ENCODE measurements at regions not wholly inside any gene's neighbourhood (a gene's known extent, or its start where the extent isn't known, plus 50 kb on each side); places are given as distances from the start of the nearest gene placed in this dataset.

DNA sequence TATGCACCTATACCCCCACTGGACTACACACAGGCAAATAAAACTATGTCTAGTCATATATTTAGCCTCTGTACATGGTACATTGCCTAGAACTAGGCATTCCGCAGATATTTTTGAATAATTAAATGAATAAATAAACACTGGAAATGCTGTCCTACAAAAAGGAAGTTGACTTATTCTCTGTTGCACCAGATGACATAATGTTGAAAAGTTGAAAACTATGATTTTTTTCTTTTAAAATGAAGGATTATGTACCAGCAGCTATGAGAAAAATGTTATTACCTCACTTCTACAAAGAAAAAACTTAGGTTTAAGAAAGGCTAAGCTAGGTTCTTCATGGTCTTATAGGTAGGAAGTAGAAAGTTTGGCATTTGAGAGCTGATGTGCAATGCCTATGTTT is 856.6 kb downstream of the METTL15 start:
- Histone ChIP-seq H3K27me3 (ENCODE audit: insufficient read depth, low read length) (no peaks in the 10 kb centered on the region), H3K4me1 (ENCODE audit: control insufficient read depth in 1 of 2, insufficient read depth in 2 of 2, low read length in 2 of 2) (no peaks in the 10 kb centered on the region), H4K20me1 (ENCODE audit: insufficient read depth) (no peaks in the 10 kb centered on the region), H3K4me2 (ENCODE audit: low read length) (no peak overlapping the region), H3K9me2 (ENCODE audit: insufficient read depth) (0 out of 2 replicates have a peak, but pooled peaks cover 5% of the 10 kb centered on the region), H3K36me3 (ENCODE audit: control insufficient read depth in 1 of 2, insufficient read depth in 2 of 2, low read length in 2 of 2) (no peaks in the 10 kb centered on the region), H3K4me3 (replicated peaks in 1 of 2; ENCODE audit: low read depth in 1 of 2, low read length in 2 of 2) (no peak overlapping the region), H3K27ac (ENCODE audit: low read depth, low read length) (no peak overlapping the region), H3K79me2 (ENCODE audit: insufficient read depth, low read length) (no peaks in the 10 kb centered on the region), H3K9me3 (ENCODE audit: control insufficient read depth in 1 of 2, insufficient read depth in 1 of 2, low read depth in 1 of 2, low read length in 2 of 2) (no peaks in the 10 kb centered on the region), H2AFZ (ENCODE audit: low read depth, low read length, poor library complexity, severe bottlenecking) (no peak overlapping the region), H3K9ac (ENCODE audit: low read length) (no peak overlapping the region)
- ChIA-PET CTCF (no interaction called here), POLR2A (no interaction called here), RAD21 (ENCODE audit: low non-redundant PET in 1 of 2, low total read pairs in 2 of 2, uncharacterized antibody in 2 of 2, unreplicated experiment in 2 of 2) (no interaction called here)
- ATAC-seq (no peak), DNase-seq (ENCODE audit: low read depth, low spot score) (no peak)
- intact Hi-C loops (cut with micrococcal nuclease): no loop called here
- TF ChIP-seq, protein P1, sequence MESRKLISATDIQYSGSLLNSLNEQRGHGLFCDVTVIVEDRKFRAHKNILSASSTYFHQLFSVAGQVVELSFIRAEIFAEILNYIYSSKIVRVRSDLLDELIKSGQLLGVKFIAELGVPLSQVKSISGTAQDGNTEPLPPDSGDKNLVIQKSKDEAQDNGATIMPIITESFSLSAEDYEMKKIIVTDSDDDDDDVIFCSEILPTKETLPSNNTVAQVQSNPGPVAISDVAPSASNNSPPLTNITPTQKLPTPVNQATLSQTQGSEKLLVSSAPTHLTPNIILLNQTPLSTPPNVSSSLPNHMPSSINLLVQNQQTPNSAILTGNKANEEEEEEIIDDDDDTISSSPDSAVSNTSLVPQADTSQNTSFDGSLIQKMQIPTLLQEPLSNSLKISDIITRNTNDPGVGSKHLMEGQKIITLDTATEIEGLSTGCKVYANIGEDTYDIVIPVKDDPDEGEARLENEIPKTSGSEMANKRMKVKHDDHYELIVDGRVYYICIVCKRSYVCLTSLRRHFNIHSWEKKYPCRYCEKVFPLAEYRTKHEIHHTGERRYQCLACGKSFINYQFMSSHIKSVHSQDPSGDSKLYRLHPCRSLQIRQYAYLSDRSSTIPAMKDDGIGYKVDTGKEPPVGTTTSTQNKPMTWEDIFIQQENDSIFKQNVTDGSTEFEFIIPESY (IDR thresholded peaks at IDR 0.05; ENCODE audit: extremely low read depth, insufficient replicate concordance, low read length): no peak
- TF ChIP-seq POLR2A (IDR thresholded peaks at IDR 0.05; ENCODE audit: borderline replicate concordance, extremely low read depth, insufficient read depth, insufficient read length) (no peak), RAD21 (IDR thresholded peaks at IDR 0.05; ENCODE audit: low read depth) (no peak), SIN3A (IDR thresholded peaks at IDR 0.05; ENCODE audit: low read depth) (no peak)
- TF ChIP-seq, protein P2, sequence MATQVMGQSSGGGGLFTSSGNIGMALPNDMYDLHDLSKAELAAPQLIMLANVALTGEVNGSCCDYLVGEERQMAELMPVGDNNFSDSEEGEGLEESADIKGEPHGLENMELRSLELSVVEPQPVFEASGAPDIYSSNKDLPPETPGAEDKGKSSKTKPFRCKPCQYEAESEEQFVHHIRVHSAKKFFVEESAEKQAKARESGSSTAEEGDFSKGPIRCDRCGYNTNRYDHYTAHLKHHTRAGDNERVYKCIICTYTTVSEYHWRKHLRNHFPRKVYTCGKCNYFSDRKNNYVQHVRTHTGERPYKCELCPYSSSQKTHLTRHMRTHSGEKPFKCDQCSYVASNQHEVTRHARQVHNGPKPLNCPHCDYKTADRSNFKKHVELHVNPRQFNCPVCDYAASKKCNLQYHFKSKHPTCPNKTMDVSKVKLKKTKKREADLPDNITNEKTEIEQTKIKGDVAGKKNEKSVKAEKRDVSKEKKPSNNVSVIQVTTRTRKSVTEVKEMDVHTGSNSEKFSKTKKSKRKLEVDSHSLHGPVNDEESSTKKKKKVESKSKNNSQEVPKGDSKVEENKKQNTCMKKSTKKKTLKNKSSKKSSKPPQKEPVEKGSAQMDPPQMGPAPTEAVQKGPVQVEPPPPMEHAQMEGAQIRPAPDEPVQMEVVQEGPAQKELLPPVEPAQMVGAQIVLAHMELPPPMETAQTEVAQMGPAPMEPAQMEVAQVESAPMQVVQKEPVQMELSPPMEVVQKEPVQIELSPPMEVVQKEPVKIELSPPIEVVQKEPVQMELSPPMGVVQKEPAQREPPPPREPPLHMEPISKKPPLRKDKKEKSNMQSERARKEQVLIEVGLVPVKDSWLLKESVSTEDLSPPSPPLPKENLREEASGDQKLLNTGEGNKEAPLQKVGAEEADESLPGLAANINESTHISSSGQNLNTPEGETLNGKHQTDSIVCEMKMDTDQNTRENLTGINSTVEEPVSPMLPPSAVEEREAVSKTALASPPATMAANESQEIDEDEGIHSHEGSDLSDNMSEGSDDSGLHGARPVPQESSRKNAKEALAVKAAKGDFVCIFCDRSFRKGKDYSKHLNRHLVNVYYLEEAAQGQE (IDR thresholded peaks at IDR 0.05; ENCODE audit: low read depth): no peak
- no TSS peak for BruUV-seq (replicated peaks)
